Liver (tissue), 7 donors: ENCODE measurements at regions not wholly inside any gene's neighbourhood (a gene's known extent, or its start where the extent isn't known, plus 50 kb on each side); places are given as distances from the start of the nearest gene placed in this dataset.

Experiments used
- DNase-seq: peaks from one replicate; pipeline ENCODE4 v3.0.0-alpha.2; 2017; ENCODE audit warnings: low spot score
- H3K27ac ChIP-seq, 2 donors: one replicate each; pipeline ENCODE4 v1.7.0; 2013; ENCODE audit warnings: inconsistent platforms in 2 of 2, low read length in 2 of 2, control low read depth in 1 of 2, low read depth in 1 of 2, mild to moderate bottlenecking in 1 of 2
- H3K27me3 ChIP-seq, 4 donors: one replicate each; pipeline versions ENCODE4 v1.6.1 to v1.7.0; 2013; ENCODE audit warnings: low read length in 3 of 4, inconsistent platforms in 1 of 4, mild to moderate bottlenecking in 1 of 4, moderate library complexity in 1 of 4; ENCODE audit not compliant: control insufficient read depth in 4 of 4, insufficient read depth in 4 of 4
- H3K36me3 ChIP-seq, 4 donors: one replicate each; pipeline versions ENCODE4 v1.6.1 to v1.7.0; 2013; ENCODE audit warnings: low read length in 3 of 4, mild to moderate bottlenecking in 3 of 4, low read depth in 1 of 4, moderate library complexity in 1 of 4; ENCODE audit not compliant: control insufficient read depth in 4 of 4, insufficient read depth in 3 of 4
- H3K4me1 ChIP-seq, 4 donors: one replicate each; pipeline versions ENCODE4 v1.6.1 to v1.7.0; 2013; ENCODE audit warnings: low read length in 3 of 4, mild to moderate bottlenecking in 3 of 4, moderate library complexity in 1 of 4; ENCODE audit not compliant: control insufficient read depth in 4 of 4, insufficient read depth in 4 of 4
- H3K4me3 ChIP-seq, 3 donors: one replicate each; pipeline versions ENCODE4 v1.6.1 to v1.7.0; 2013; ENCODE audit warnings: low read length in 3 of 3, control low read depth in 1 of 3, low read depth in 1 of 3, mild to moderate bottlenecking in 1 of 3
- H3K9ac ChIP-seq, 2 donors: one replicate each; pipeline ENCODE4 v1.7.0; 2013; ENCODE audit warnings: low read length in 2 of 2, mild to moderate bottlenecking in 2 of 2, moderate library complexity in 2 of 2, control low read depth in 1 of 2, low read depth in 1 of 2
- H3K9me3 ChIP-seq, 4 donors: one replicate each; pipeline versions ENCODE4 v1.6.1 to v1.7.0; 2013; ENCODE audit warnings: low read length in 3 of 4; ENCODE audit not compliant: control insufficient read depth in 4 of 4
- EGR1 ChIP-seq, 2 donors: IDR thresholded peaks; 2 replicates each; pipeline ENCODE4 v1.6.1; 2016 to 2018; ENCODE audit warnings: antibody characterized with exemption in 2 of 2, low read depth in 2 of 2
- FOXA1 ChIP-seq: IDR thresholded peaks from 2 replicates; pipeline ENCODE4 v1.6.1; 2016; ENCODE audit warnings: antibody characterized with exemption
- FOXA2 ChIP-seq: IDR thresholded peaks from 2 replicates; pipeline ENCODE4 v1.6.1; 2016; ENCODE audit warnings: antibody characterized with exemption
- GABPA ChIP-seq, 2 donors: IDR thresholded peaks in 1 of 2; conservative IDR thresholded peaks in 1 of 2; 2 replicates each; pipeline ENCODE4 v1.6.1; 2016; ENCODE audit warnings: antibody characterized with exemption in 2 of 2, mild to moderate bottlenecking in 1 of 2, moderate library complexity in 1 of 2
- HNF4A ChIP-seq, 2 donors: conservative IDR thresholded peaks; 2 replicates each; pipeline ENCODE4 v1.6.1; 2016; ENCODE audit warnings: antibody characterized with exemption in 2 of 2, mild to moderate bottlenecking in 2 of 2
- HNF4G ChIP-seq: IDR thresholded peaks from 2 replicates; pipeline ENCODE4 v1.6.1; 2016; ENCODE audit warnings: antibody characterized with exemption
- JUND ChIP-seq, 2 donors: IDR thresholded peaks; 2 replicates each; pipeline ENCODE4 v1.6.1; 2016; ENCODE audit warnings: antibody characterized with exemption in 2 of 2
- NR2F2 ChIP-seq: IDR thresholded peaks from 2 replicates; pipeline ENCODE4 v1.6.1; 2016; ENCODE audit warnings: antibody characterized with exemption
- RAD21 ChIP-seq, 2 donors: IDR thresholded peaks; 2 replicates each; pipeline ENCODE4 v1.6.1; 2016; ENCODE audit warnings: antibody characterized with exemption in 2 of 2, mild to moderate bottlenecking in 2 of 2
- RXRA ChIP-seq, 2 donors: IDR thresholded peaks; 2 replicates each; pipeline ENCODE4 v1.6.1; 2017 to 2018; ENCODE audit warnings: antibody characterized with exemption in 2 of 2, mild to moderate bottlenecking in 1 of 2
- SP1 ChIP-seq: IDR thresholded peaks from 2 replicates; pipeline ENCODE4 v1.6.1; 2018; ENCODE audit warnings: antibody characterized with exemption, mild to moderate bottlenecking
- TAF1 ChIP-seq: conservative IDR thresholded peaks from 2 replicates; pipeline ENCODE4 v1.6.1; 2016; ENCODE audit warnings: antibody characterized with exemption, mild to moderate bottlenecking
- YY1 ChIP-seq: IDR thresholded peaks from 2 replicates; pipeline ENCODE4 v1.6.1; 2016; ENCODE audit warnings: antibody characterized with exemption, mild to moderate bottlenecking
- TF ChIP-seq, protein P1 (sequence below): IDR thresholded peaks from 2 replicates; pipeline ENCODE4 v1.6.1; 2016; ENCODE audit warnings: antibody characterized with exemption
- TF ChIP-seq, protein P2 (sequence below): fragments of 150-350 bp; IDR thresholded peaks from 2 replicates; pipeline ENCODE4 v1.5.1; 2017; ENCODE audit warnings: improper control_type of control experiment, low read depth, low read length; ENCODE audit not compliant: missing input control
- TF ChIP-seq, protein P3 (sequence below): IDR thresholded peaks from 2 replicates; pipeline ENCODE4 v1.6.1; 2016; ENCODE audit warnings: antibody characterized with exemption, mild to moderate bottlenecking
- TF ChIP-seq, protein P4 (sequence below): IDR thresholded peaks from 2 replicates; pipeline ENCODE4 v1.6.1; 2016; ENCODE audit warnings: antibody characterized with exemption
- TF ChIP-seq, protein P5 (sequence below): IDR thresholded peaks from 2 replicates; pipeline ENCODE4 v1.6.1; 2016; ENCODE audit warnings: antibody characterized with exemption
- donor health status: healthy.
- donor health status: healthy.
- donor health status: healthy.
- donor health status: healthy.

DNA sequence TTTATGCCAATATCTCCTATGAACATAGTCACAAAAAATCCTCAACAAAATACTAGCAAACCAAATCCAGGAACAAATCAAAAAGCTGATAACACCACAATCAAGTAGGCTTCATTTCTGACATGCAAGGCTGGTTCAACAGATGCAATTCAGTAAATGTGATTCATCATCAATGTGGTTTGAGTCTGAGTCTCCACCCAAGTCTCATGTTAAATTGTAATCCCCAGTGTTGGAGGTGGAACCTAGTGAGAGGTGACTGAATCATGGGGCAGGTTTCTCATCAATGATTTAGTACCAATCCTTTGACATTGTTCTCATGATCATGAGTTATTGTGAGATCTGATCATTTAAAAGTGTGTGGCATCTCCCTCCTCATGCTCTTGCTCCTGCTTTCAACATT is 1072.7 kb downstream of the NR2F1-AS1 start:
- H3K36me3 ChIP-seq: no peaks in the 10 kb centered on the region
- H3K9me3 ChIP-seq: peaks cover 3 to 12% (median 6%) of the 10 kb centered on the region in 4 donors
- H3K4me1 ChIP-seq: peaks cover 0 to 3% (median 0%) of the 10 kb centered on the region in 4 donors
- H3K4me3 ChIP-seq: no peak overlapping the region
- no peak overlapping the region for H3K27ac ChIP-seq
- DNase-seq: no peak
- no peaks in the 10 kb centered on the region for H3K27me3 ChIP-seq
- no peak overlapping the region for H3K9ac ChIP-seq
- TF ChIP-seq TAF1 (no peak), FOXA1 (no peak), HNF4A (conservative IDR thresholded peaks at IDR 0.05) (no peak), GABPA (IDR thresholded peaks at IDR 0.05 in 1 of 2, conservative IDR thresholded peaks at IDR 0.05 in 1 of 2) (no peak), JUND (IDR thresholded peaks at IDR 0.05) (no peak), EGR1 (IDR thresholded peaks at IDR 0.05; ENCODE audit: low read depth in 2 of 2) (no peak), RAD21 (IDR thresholded peaks at IDR 0.05) (no peak), FOXA2 (no peak), HNF4G (no peak), RXRA (IDR thresholded peaks at IDR 0.05) (no peak), SP1 (no peak), YY1 (no peak), NR2F2 (no peak)
- TF ChIP-seq, protein P1, sequence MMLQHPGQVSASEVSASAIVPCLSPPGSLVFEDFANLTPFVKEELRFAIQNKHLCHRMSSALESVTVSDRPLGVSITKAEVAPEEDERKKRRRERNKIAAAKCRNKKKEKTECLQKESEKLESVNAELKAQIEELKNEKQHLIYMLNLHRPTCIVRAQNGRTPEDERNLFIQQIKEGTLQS: no peak
- TF ChIP-seq, protein P2, sequence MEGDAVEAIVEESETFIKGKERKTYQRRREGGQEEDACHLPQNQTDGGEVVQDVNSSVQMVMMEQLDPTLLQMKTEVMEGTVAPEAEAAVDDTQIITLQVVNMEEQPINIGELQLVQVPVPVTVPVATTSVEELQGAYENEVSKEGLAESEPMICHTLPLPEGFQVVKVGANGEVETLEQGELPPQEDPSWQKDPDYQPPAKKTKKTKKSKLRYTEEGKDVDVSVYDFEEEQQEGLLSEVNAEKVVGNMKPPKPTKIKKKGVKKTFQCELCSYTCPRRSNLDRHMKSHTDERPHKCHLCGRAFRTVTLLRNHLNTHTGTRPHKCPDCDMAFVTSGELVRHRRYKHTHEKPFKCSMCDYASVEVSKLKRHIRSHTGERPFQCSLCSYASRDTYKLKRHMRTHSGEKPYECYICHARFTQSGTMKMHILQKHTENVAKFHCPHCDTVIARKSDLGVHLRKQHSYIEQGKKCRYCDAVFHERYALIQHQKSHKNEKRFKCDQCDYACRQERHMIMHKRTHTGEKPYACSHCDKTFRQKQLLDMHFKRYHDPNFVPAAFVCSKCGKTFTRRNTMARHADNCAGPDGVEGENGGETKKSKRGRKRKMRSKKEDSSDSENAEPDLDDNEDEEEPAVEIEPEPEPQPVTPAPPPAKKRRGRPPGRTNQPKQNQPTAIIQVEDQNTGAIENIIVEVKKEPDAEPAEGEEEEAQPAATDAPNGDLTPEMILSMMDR: no peak
- TF ChIP-seq, protein P3, sequence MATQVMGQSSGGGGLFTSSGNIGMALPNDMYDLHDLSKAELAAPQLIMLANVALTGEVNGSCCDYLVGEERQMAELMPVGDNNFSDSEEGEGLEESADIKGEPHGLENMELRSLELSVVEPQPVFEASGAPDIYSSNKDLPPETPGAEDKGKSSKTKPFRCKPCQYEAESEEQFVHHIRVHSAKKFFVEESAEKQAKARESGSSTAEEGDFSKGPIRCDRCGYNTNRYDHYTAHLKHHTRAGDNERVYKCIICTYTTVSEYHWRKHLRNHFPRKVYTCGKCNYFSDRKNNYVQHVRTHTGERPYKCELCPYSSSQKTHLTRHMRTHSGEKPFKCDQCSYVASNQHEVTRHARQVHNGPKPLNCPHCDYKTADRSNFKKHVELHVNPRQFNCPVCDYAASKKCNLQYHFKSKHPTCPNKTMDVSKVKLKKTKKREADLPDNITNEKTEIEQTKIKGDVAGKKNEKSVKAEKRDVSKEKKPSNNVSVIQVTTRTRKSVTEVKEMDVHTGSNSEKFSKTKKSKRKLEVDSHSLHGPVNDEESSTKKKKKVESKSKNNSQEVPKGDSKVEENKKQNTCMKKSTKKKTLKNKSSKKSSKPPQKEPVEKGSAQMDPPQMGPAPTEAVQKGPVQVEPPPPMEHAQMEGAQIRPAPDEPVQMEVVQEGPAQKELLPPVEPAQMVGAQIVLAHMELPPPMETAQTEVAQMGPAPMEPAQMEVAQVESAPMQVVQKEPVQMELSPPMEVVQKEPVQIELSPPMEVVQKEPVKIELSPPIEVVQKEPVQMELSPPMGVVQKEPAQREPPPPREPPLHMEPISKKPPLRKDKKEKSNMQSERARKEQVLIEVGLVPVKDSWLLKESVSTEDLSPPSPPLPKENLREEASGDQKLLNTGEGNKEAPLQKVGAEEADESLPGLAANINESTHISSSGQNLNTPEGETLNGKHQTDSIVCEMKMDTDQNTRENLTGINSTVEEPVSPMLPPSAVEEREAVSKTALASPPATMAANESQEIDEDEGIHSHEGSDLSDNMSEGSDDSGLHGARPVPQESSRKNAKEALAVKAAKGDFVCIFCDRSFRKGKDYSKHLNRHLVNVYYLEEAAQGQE: no peak
- TF ChIP-seq, protein P4, sequence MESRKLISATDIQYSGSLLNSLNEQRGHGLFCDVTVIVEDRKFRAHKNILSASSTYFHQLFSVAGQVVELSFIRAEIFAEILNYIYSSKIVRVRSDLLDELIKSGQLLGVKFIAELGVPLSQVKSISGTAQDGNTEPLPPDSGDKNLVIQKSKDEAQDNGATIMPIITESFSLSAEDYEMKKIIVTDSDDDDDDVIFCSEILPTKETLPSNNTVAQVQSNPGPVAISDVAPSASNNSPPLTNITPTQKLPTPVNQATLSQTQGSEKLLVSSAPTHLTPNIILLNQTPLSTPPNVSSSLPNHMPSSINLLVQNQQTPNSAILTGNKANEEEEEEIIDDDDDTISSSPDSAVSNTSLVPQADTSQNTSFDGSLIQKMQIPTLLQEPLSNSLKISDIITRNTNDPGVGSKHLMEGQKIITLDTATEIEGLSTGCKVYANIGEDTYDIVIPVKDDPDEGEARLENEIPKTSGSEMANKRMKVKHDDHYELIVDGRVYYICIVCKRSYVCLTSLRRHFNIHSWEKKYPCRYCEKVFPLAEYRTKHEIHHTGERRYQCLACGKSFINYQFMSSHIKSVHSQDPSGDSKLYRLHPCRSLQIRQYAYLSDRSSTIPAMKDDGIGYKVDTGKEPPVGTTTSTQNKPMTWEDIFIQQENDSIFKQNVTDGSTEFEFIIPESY: no peak
- TF ChIP-seq, protein P5, sequence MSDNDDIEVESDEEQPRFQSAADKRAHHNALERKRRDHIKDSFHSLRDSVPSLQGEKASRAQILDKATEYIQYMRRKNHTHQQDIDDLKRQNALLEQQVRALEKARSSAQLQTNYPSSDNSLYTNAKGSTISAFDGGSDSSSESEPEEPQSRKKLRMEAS: no peak

DNA sequence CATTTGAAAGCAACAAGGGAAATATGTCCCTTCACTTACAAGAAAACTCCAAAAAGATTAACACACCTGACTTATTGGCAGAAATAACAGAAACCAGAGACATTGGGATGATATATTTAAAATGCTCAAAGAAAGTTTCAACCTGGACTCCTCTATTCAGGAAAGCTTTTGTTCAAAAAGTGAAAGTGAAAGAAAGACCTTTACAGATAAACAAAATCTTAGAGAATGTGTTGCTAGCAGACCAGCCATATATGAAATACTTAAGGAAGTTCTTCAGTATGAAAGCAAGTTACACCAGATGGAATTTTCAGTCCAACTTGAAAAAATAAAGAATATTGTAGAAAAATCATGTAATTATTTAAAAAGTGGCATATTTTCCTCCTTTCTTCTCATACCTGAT is 1075.1 kb downstream of the NR2F1-AS1 start:
- TF ChIP-seq HNF4G: no peak
- TF ChIP-seq JUND (IDR thresholded peaks at IDR 0.05): no peak
- TF ChIP-seq, protein P1: no peak
- TF ChIP-seq SP1: no peak
- TF ChIP-seq FOXA1: no peak
- TF ChIP-seq, protein P4: no peak
- no peak for TF ChIP-seq HNF4A (conservative IDR thresholded peaks at IDR 0.05)
- no peak for TF ChIP-seq RXRA (IDR thresholded peaks at IDR 0.05)
- Histone ChIP-seq H3K27ac (no peak overlapping the region), H3K36me3 (no peaks in the 10 kb centered on the region), H3K9ac (no peak overlapping the region), H3K9me3 (peaks cover 0 to 5% (median 1%) of the 10 kb centered on the region in 4 donors), H3K4me1 (peaks cover 0 to 3% (median 0%) of the 10 kb centered on the region in 4 donors), H3K27me3 (no peaks in the 10 kb centered on the region), H3K4me3 (peak overlapping the region in 2 of 3 donors; percentile 20 to 29)
- no peak for DNase-seq
